AG04450 (cell line): ENCODE measurements at regions not wholly inside any gene's neighbourhood (a gene's known extent, or its start where the extent isn't known, plus 50 kb on each side); places are given as distances from the start of the nearest gene placed in this dataset.

Experiments used
- CTCF ChIA-PET: fragments of 300-600, 350-600 bp; formaldehyde crosslinking; extraction: SDS; loops from one replicate; lab custom pipeline; 2022; ENCODE audit warnings: antibody characterized with exemption, inconsistent platforms; lab: Charles Lee
- POLR2A ChIA-PET: fragments of 350-600 bp; formaldehyde crosslinking; extraction: SDS; loops from one replicate; lab custom pipeline; 2021; ENCODE audit warnings: antibody characterized with exemption, inconsistent platforms; lab: Yijun Ruan, JAX
- DNase-seq: peaks from one replicate; pipeline ENCODE4 v3.0.0-alpha.2; 2011; ENCODE audit warnings: low read depth, low spot score
- H3K27ac ChIP-seq: one replicate; pipeline ENCODE4 v1.5.1; 2012; ENCODE audit warnings: low read depth, low read length, control low read depth
- H3K27me3 ChIP-seq: one replicate; pipeline ENCODE4 v1.6.0; 2012; ENCODE audit warnings: low read length; ENCODE audit not compliant: control insufficient read depth, insufficient read depth
- H3K4me3 ChIP-seq: 2 replicates; pipeline ENCODE4 v1.5.1; 2011; ENCODE audit warnings: mild to moderate bottlenecking, low read depth, low read length, control low read depth
- H3K9me3 ChIP-seq: 2 replicates; pipeline ENCODE4 v1.5.1; 2012; ENCODE audit warnings: low read length; ENCODE audit not compliant: control insufficient read depth, insufficient read depth
- CTCF ChIP-seq: IDR thresholded peaks from 2 replicates; pipeline ENCODE4 v1.5.1; 2011; ENCODE audit warnings: low read depth, low read length, control low read depth, inconsistent platforms

DNA sequence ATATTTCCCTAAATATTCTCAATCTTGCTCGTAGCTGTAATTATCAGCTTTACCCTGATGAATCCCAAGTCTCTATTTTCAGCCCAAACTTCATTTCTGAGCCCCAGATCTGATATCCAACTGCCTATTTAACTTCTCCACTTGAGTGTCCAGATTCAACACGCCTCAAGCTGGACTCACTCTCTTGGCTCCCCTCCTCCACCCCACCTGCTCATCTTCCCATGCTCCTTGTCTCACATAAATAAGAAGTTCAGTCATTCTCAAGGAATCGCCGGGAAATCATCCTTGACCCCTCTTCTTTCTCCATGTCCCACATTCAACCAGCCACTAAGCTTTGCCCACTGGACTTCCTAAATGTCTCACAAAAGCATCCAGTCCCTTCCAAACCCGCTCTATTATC is 89.9 kb upstream of the STMND1 start:
- no peak overlapping the region for H3K27ac ChIP-seq
- no peak for TF ChIP-seq CTCF
- POLR2A ChIA-PET = no interaction called here

DNA sequence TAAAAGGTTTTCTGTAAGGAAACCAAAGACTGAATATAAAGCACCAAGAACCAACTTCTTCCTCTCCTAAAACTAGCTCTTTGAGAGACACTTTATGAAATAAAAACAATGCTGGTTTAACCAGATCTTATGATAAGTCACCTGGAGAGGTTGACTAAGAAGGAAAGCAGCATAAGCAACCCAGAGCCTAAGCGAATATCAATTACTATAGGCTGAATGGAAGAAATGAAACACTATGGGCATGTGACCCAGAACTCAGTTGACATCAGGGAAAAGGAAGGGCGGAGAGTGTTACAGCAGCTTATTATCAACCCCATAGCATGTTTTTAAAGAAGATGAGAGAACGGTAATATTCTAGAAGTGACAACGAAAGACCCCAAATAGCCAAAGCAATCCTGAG is 94.1 kb upstream of the STMND1 start:
- H3K27ac ChIP-seq = no peak overlapping the region
- POLR2A ChIA-PET = no interaction called here
- H3K9me3 ChIP-seq = no peaks in the 10 kb centered on the region
- CTCF ChIA-PET = interaction anchor here (0.9 kb wide), 1 partner anchor 37 kb away, joined by 3 read pairs; no protein-coding TSS in a partner anchor
- TF ChIP-seq CTCF = no peak
- no peaks in the 10 kb centered on the region for H3K27me3 ChIP-seq
- no peak overlapping the region for H3K4me3 ChIP-seq
- DNase-seq = no peak

More for the DNA sequence above, 89.9 kb upstream of the STMND1 start:
- CTCF ChIA-PET = interaction anchor here (0.9 to 1.5 kb wide), 2 partner anchors 10 to 11 kb away, joined by 3 to 5 read pairs; no protein-coding TSS in a partner anchor
- DNase-seq = no peak
- no peak overlapping the region for H3K4me3 ChIP-seq
- no peaks in the 10 kb centered on the region for H3K27me3 ChIP-seq
- H3K9me3 ChIP-seq = peaks cover 8% of the 10 kb centered on the region; the same call in 1 of the 2 replicates

- Histone ChIP-seq H3K27me3 (no peaks in the 10 kb centered on the region), H3K9me3 (no peaks in the 10 kb centered on the region), H3K4me3 (no peak overlapping the region), H3K27ac (no peak overlapping the region)
- CTCF ChIA-PET = interaction anchor here (0.5 kb wide), 1 partner anchor 666 kb away, joined by 3 read pairs; no protein-coding TSS in a partner anchor
- POLR2A ChIA-PET = no interaction called here
- DNase-seq = no peak
- TF ChIP-seq CTCF = no peak
Observed at GRCh38 chr6:17006543-17006942, 95.3 kb upstream of the STMND1 start.

DNA sequence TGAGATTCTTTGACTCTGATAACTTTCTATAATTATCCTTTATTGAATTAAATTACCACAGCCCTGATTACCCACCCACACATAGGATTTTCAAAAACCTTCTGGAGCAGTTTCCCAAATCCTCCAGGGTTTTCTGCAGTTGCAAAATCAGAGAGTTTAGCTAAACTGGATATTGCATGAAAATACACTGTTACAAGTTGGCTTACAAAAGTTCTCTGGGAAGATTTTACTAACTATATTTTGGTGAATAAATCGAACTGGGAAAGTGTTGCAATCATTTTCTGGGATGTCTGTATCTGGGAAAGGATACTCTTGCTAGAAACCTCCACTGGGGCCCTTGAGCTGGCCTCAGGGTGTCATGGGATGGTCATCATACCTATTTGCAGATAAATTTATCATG is 97.6 kb upstream of the STMND1 start:
- no peaks in the 10 kb centered on the region for H3K9me3 ChIP-seq
- no peak overlapping the region for H3K4me3 ChIP-seq
- H3K27me3 ChIP-seq = no peaks in the 10 kb centered on the region
- no peak overlapping the region for H3K27ac ChIP-seq
- CTCF ChIA-PET = interaction anchor here (0.8 to 1.6 kb wide), 4 partner anchors 39 to 718 kb away, joined by 3 to 7 read pairs (median 3); no protein-coding TSS in a partner anchor
- no peak for DNase-seq
- no peak for TF ChIP-seq CTCF
- POLR2A ChIA-PET = interaction anchor here (0.5 kb wide), 1 partner anchor 416 kb away, joined by 3 read pairs; no protein-coding TSS in a partner anchor

DNA sequence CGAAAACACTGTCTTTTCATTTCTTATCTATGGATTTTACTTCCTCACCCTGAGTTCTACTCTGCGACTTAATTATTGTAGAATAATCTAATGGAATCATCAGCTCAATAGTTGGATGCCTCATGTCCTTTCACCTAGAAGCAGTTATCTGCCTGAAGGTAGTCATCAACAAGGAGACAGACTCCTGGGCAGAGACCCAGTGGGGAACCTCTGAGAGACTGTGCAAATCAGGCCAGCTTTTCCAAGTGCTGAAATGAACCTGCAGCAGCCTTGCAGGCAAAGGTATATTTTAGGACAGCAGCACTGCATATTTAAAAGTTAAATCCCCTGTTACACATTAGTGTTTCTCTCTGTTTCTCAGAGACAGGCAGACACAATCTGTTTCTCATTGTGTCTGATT is 99.7 kb upstream of the STMND1 start:
- no peak for DNase-seq
- H3K4me3 ChIP-seq = no peak overlapping the region
- H3K27ac ChIP-seq = no peak overlapping the region
- no peaks in the 10 kb centered on the region for H3K9me3 ChIP-seq
- ChIA-PET POLR2A (no interaction called here), CTCF (interaction anchor here (1.9 kb wide), 1 partner anchor 154 kb away, joined by 4 read pairs; no protein-coding TSS in a partner anchor)
- H3K27me3 ChIP-seq = no peaks in the 10 kb centered on the region
- TF ChIP-seq CTCF = no peak
